H1 (cell line): ENCODE measurements at regions not wholly inside any gene's neighbourhood (a gene's known extent, or its start where the extent isn't known, plus 50 kb on each side); places are given as distances from the start of the nearest gene placed in this dataset.

ENCODE experiments used
- CTCF ChIA-PET: fragments of 300-600 bp; sonication (Branson Sonifier 250); formaldehyde crosslinking; loops from one replicate; lab custom pipeline; 2021; ENCODE audit not compliant: partially characterized antibody; lab: Charles Lee
- POLR2A ChIA-PET: fragments of 300-600 bp; sonication (Branson Sonifier 250); formaldehyde crosslinking; loops from one replicate; lab custom pipeline; 2021; ENCODE audit warnings: inconsistent platforms; ENCODE audit not compliant: partially characterized antibody; lab: Charles Lee
- DNase-seq, 2 experiments: peaks; one replicate each; pipeline versions ENCODE4 v3.0.0 to v3.0.0-alpha.2; 2010 to 2022; ENCODE audit warnings: low spot score in 2 of 2, low read depth in 1 of 2, mixed read lengths in 1 of 2
- FAIRE-seq: peaks from 2 replicates; lab custom pipeline; 2011; peaks lifted over from hg19 to GRCh38; lab: Jason Lieb, UNC
- H2AFZ ChIP-seq: 2 replicates; pipeline ENCODE4 v1.8.1; 2012; ENCODE audit warnings: low read length, inconsistent platforms
- H2AK5ac ChIP-seq: 2 replicates; pipeline ENCODE4 v1.6.1; 2013; ENCODE audit warnings: low read depth, low read length
- H2BK120ac ChIP-seq: replicated peaks from 2 replicates; pipeline ENCODE3; 2013; ENCODE audit warnings: low read depth, low read length, inconsistent platforms
- H2BK12ac ChIP-seq: 2 replicates; pipeline ENCODE4 v1.6.1; 2013; ENCODE audit warnings: low read depth, low read length
- H2BK15ac ChIP-seq: 2 replicates; pipeline ENCODE4 v1.6.1; 2013; ENCODE audit warnings: low read length
- H2BK20ac ChIP-seq: 2 replicates; pipeline ENCODE4 v1.6.1; 2013; ENCODE audit warnings: low read length
- H2BK5ac ChIP-seq: 2 replicates; pipeline ENCODE4 v1.6.1; 2013; ENCODE audit warnings: low read depth, low read length
- H3K14ac ChIP-seq: 2 replicates; pipeline ENCODE4 v1.6.1; 2013; ENCODE audit warnings: inconsistent platforms; ENCODE audit not compliant: insufficient read length
- H3K18ac ChIP-seq: 2 replicates; pipeline ENCODE4 v1.6.1; 2013; ENCODE audit warnings: low read length; ENCODE audit errors: extremely low read depth
- H3K23ac ChIP-seq: 2 replicates; pipeline ENCODE4 v1.6.1; 2013; ENCODE audit warnings: inconsistent platforms; ENCODE audit not compliant: insufficient read length
- H3K23me2 ChIP-seq: 2 replicates; pipeline ENCODE4 v1.6.1; 2013; ENCODE audit warnings: low read depth, low read length
- H3K27ac ChIP-seq: 2 replicates; pipeline ENCODE4 v1.6.1; 2011; ENCODE audit warnings: low read depth, low read length, inconsistent platforms
- H3K27me3 ChIP-seq, 4 experiments: replicated peaks in 1 of 4; 1 replicate in 1 of 4; 2 replicates in 3 of 4; pipeline versions ENCODE4 v1.6.1 to v1.8.1; 2011 to 2013; ENCODE audit warnings: low read length in 3 of 4, mild to moderate bottlenecking in 3 of 4, inconsistent platforms in 2 of 4, mixed read lengths in 2 of 4, moderate library complexity in 1 of 4; ENCODE audit not compliant: control insufficient read depth in 3 of 4, insufficient read depth in 3 of 4; ENCODE audit errors: extremely low read depth in 1 of 4
- H3K36me3 ChIP-seq, 4 experiments: 2 replicates each; pipeline versions ENCODE4 v1.6.1 to v1.8.1; 2011 to 2013; ENCODE audit warnings: mild to moderate bottlenecking in 4 of 4, low read length in 3 of 4, moderate library complexity in 2 of 4, control low read depth in 1 of 4, inconsistent platforms in 1 of 4; ENCODE audit not compliant: insufficient read depth in 4 of 4, control insufficient read depth in 2 of 4
- H3K4ac ChIP-seq: replicated peaks from 2 replicates; pipeline ENCODE3; 2013; ENCODE audit warnings: low read length, low read depth, mixed read lengths, inconsistent platforms; ENCODE audit not compliant: insufficient read length
- H3K4me1 ChIP-seq, 4 experiments: replicated peaks in 1 of 4; 1 replicate in 1 of 4; 2 replicates in 3 of 4; pipeline versions ENCODE4 v1.6.1 to v1.8.1; 2011 to 2013; ENCODE audit warnings: low read length in 3 of 4, inconsistent platforms in 2 of 4, mixed read lengths in 1 of 4; ENCODE audit not compliant: insufficient read depth in 4 of 4, control insufficient read depth in 3 of 4
- H3K4me2 ChIP-seq, 2 experiments: 2 replicates each; pipeline versions ENCODE4 v1.6.1 to v1.8.1; 2011 to 2013; ENCODE audit warnings: low read depth in 2 of 2, low read length in 2 of 2, control low read depth in 1 of 2, inconsistent platforms in 1 of 2, mild to moderate bottlenecking in 1 of 2; ENCODE audit not compliant: insufficient read depth in 1 of 2
- H3K4me3 ChIP-seq, 4 experiments: fragments of 200-600, 300-600 bp in 1 of 4; sonication (generic), shearing (Covaris generic), sonication (Bioruptor Twin) in 1 of 4; 2 replicates each; pipeline versions ENCODE4 v1.5.1 to v1.8.1; 2011 to 2016; ENCODE audit warnings: low read length in 4 of 4, low read depth in 3 of 4, control low read depth in 2 of 4, inconsistent platforms in 2 of 4, mild to moderate bottlenecking in 2 of 4, mixed read lengths in 1 of 4, moderate library complexity in 1 of 4; ENCODE audit not compliant: insufficient read depth in 2 of 4; ENCODE audit errors: extremely low read depth in 1 of 4
- H3K56ac ChIP-seq: replicated peaks from 2 replicates; pipeline ENCODE3; 2013; ENCODE audit warnings: low read depth, mild to moderate bottlenecking, mixed read lengths, low read length, inconsistent platforms; ENCODE audit not compliant: insufficient read length
- H3K79me1 ChIP-seq: 2 replicates; pipeline ENCODE4 v1.6.1; 2013; ENCODE audit warnings: low read depth, low read length, control low read depth
- H3K79me2 ChIP-seq, 2 experiments: 2 replicates each; pipeline versions ENCODE4 v1.6.1 to v1.8.1; 2012 to 2013; ENCODE audit warnings: low read length in 2 of 2, mild to moderate bottlenecking in 2 of 2, inconsistent platforms in 1 of 2; ENCODE audit not compliant: insufficient read depth in 2 of 2, control insufficient read depth in 1 of 2
- H3K9ac ChIP-seq, 4 experiments: replicated peaks in 1 of 4; 1 replicate in 1 of 4; 2 replicates in 3 of 4; pipeline versions ENCODE4 v1.6.1 to v1.8.1; 2011 to 2013; ENCODE audit warnings: low read depth in 3 of 4, low read length in 3 of 4, control low read depth in 2 of 4, mild to moderate bottlenecking in 2 of 4, moderate library complexity in 2 of 4, inconsistent platforms in 1 of 4; ENCODE audit errors: extremely low read depth in 1 of 4
- H3K9me3 ChIP-seq, 2 experiments: 2 replicates each; pipeline versions ENCODE4 v1.6.1 to v1.8.1; 2012 to 2013; ENCODE audit warnings: mild to moderate bottlenecking in 2 of 2, moderate library complexity in 2 of 2, control low read depth in 1 of 2, inconsistent platforms in 1 of 2, low read depth in 1 of 2, low read length in 1 of 2, mixed read lengths in 1 of 2; ENCODE audit not compliant: insufficient read depth in 2 of 2
- H4K20me1 ChIP-seq, 2 experiments: replicated peaks in 1 of 2; 2 replicates each; pipeline versions ENCODE3 to v1.8.1; 2011 to 2013; ENCODE audit warnings: inconsistent platforms in 2 of 2, low read length in 2 of 2, mild to moderate bottlenecking in 1 of 2; ENCODE audit not compliant: insufficient read depth in 2 of 2, control insufficient read depth in 1 of 2
- H4K5ac ChIP-seq: 2 replicates; pipeline ENCODE4 v1.6.1; 2013; ENCODE audit warnings: low read length, low read depth, mixed read lengths, inconsistent platforms; ENCODE audit not compliant: insufficient read length
- H4K8ac ChIP-seq: 2 replicates; pipeline ENCODE4 v1.8.0; 2013; ENCODE audit warnings: mild to moderate bottlenecking, moderate library complexity, low read length, inconsistent platforms; ENCODE audit not compliant: insufficient read depth; ENCODE audit errors: extremely low read depth
- H4K91ac ChIP-seq: replicated peaks from 2 replicates; pipeline ENCODE3; 2013; ENCODE audit warnings: low read length, mixed read lengths, inconsistent platforms; ENCODE audit not compliant: insufficient read length
- BRCA1 ChIP-seq: IDR thresholded peaks from 2 replicates; pipeline ENCODE4 v1.6.1; 2012; ENCODE audit warnings: low read depth, low read length, improper control_type of control experiment
- CHD1 ChIP-seq: IDR thresholded peaks from 2 replicates; pipeline ENCODE4 v1.6.1; 2012; ENCODE audit warnings: low read depth, low read length, improper control_type of control experiment
- GABPA ChIP-seq: IDR thresholded peaks from 2 replicates; pipeline ENCODE4 v1.6.1; 2011; ENCODE audit warnings: mild to moderate bottlenecking, low read length, moderate library complexity, borderline replicate concordance; ENCODE audit not compliant: insufficient read depth
- POU5F1 ChIP-seq: IDR thresholded peaks from 2 replicates; pipeline ENCODE4 v1.6.1; 2011; ENCODE audit warnings: low read depth, mild to moderate bottlenecking, low read length, moderate library complexity
- WGBS, 2 experiments: shearing (Covaris generic) in 1 of 2; methylation state at CpG; one replicate each; pipeline versions ENCODE4 v1.1.6 to v1.1.7; 2013 to 2015; ENCODE audit warnings: low lambda C conversion rate in 2 of 2, mixed read lengths in 2 of 2, inconsistent platforms in 1 of 2, low coverage in 1 of 2, missing lambda C conversion rate in 1 of 2; ENCODE audit not compliant: insufficient replicate concordance in 2 of 2, insufficient coverage in 1 of 2, insufficient read length in 1 of 2; ENCODE audit errors: extremely low coverage in 1 of 2, missing lambda C conversion rate in 1 of 2; 5-methylcytosine and 5-hydroxymethylcytosine counted together
- TF ChIP-seq, protein P1 (sequence below): IDR thresholded peaks from 2 replicates; pipeline ENCODE4 v1.6.1; 2011; ENCODE audit warnings: low read depth, mild to moderate bottlenecking, low read length; ENCODE audit not compliant: insufficient read depth

DNA sequence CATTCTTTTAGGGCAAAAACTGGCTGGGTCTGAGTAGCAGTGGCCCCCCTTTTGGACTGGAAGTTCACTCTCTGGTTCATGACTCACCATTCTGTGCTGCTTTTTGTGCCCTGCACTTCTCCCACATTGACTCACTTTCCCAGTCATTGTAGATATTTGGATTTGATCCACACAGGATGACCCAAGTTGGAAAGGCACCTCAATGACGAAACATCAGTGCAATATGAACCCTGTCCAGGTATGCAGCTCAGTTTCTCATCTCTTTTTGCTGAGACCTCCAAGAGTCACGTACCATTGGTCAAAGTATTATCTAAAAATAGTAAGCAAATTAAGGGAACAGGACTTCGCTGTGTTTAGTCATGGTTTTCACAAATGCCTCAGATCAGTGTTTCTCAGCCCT lies 92.7 kb downstream of the CBLL2 start:
- DNase-seq (no peak), FAIRE-seq (no peak)
- Histone ChIP-seq H3K56ac (no peak overlapping the region), H4K8ac (no peak overlapping the region), H3K18ac (no peak overlapping the region), H3K9me3 (no peaks in the 10 kb centered on the region), H3K14ac (no peak overlapping the region), H3K4me3 (no peak overlapping the region), H4K5ac (no peak overlapping the region), H3K23me2 (no peaks in the 10 kb centered on the region), H2BK120ac (no peak overlapping the region), H3K79me1 (no peaks in the 10 kb centered on the region), H2AFZ (no peak overlapping the region), H3K9ac (no peak overlapping the region), H4K20me1 (no peaks in the 10 kb centered on the region), H3K27me3 (no peaks in the 10 kb centered on the region), H3K27ac (no peak overlapping the region), H2BK15ac (no peak overlapping the region), H3K23ac (no peak overlapping the region), H3K36me3 (no peaks in the 10 kb centered on the region), H3K4me2 (no peak overlapping the region), H3K79me2 (no peaks in the 10 kb centered on the region), H2AK5ac (no peak overlapping the region), H3K4me1 (no peaks in the 10 kb centered on the region), H2BK12ac (no peak overlapping the region), H3K4ac (no peak overlapping the region), H2BK5ac (no peak overlapping the region), H2BK20ac (no peak overlapping the region), H4K91ac (no peak overlapping the region)
- no peak for TF ChIP-seq POU5F1
- TF ChIP-seq BRCA1, result no peak
- TF ChIP-seq, protein P1, sequence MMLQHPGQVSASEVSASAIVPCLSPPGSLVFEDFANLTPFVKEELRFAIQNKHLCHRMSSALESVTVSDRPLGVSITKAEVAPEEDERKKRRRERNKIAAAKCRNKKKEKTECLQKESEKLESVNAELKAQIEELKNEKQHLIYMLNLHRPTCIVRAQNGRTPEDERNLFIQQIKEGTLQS, result no peak
- TF ChIP-seq GABPA, result no peak
- no peak for TF ChIP-seq CHD1
- POLR2A ChIA-PET, result no interaction called here
- CTCF ChIA-PET, result interaction anchor here (0.6 kb wide), 1 partner anchor 191 kb away, joined by 3 read pairs; no protein-coding TSS in a partner anchor
- WGBS, 2 experiments, result 97% methylated on average over 3 of the region's 3 CpGs; no CpG with 5 or more reads in 1 of the 2 experiments
